HUDEP-2 (cell line): ENCODE measurements at regions not wholly inside any gene's neighbourhood (a gene's known extent, or its start where the extent isn't known, plus 50 kb on each side); places are given as distances from the start of the nearest gene placed in this dataset.

Experiments
- DNase-seq, 76 experiments: peaks; one replicate each; lab custom pipeline; 2025; ENCODE audit not compliant: unreplicated experiment in 76 of 76; lab: John Stamatoyannopoulos, UW

GRCh38 chr6:104621396-104621795, 238.3 kb downstream of the HACE1 start:
- DNase-seq, result no peak

- no peak for DNase-seq
Observed at GRCh38 chr6:104617591-104617990, 242.1 kb downstream of the HACE1 start.

GRCh38 chr6:104614394-104614793, 245.3 kb downstream of the HACE1 start:
- DNase-seq, result no peak

- DNase-seq, result no peak
Observed at GRCh38 chr6:104613416-104614001, 246.2 kb downstream of the HACE1 start.

- DNase-seq, result no peak
Observed at GRCh38 chr6:104612541-104612940, 247.2 kb downstream of the HACE1 start.

GRCh38 chr6:104608101-104608500, 251.6 kb downstream of the HACE1 start:
- no peak for DNase-seq

GRCh38 chr6:104607501-104607900, 252.2 kb downstream of the HACE1 start:
- no peak for DNase-seq

GRCh38 chr6:104606361-104606760, 253.4 kb downstream of the HACE1 start:
- DNase-seq, result no peak

GRCh38 chr6:104604685-104605084, 255.0 kb downstream of the HACE1 start:
- no peak for DNase-seq

GRCh38 chr6:104603108-104603745, 256.5 kb downstream of the HACE1 start:
- no peak for DNase-seq

GRCh38 chr6:104601721-104602120, 258.0 kb downstream of the HACE1 start:
- DNase-seq, result no peak

- no peak for DNase-seq
Observed at GRCh38 chr6:104601131-104601651, 258.5 kb downstream of the HACE1 start.

- DNase-seq, result no peak
Observed at GRCh38 chr6:104600639-104600931, 259.1 kb downstream of the HACE1 start.

- DNase-seq, result no peak
Observed at GRCh38 chr6:104599821-104600638, 259.7 kb downstream of the HACE1 start.

- no peak for DNase-seq
Observed at GRCh38 chr6:104597541-104598050, 262.1 kb downstream of the HACE1 start.

- DNase-seq, result no peak
Observed at GRCh38 chr6:104596091-104596490, 263.6 kb downstream of the HACE1 start.

- no peak for DNase-seq
Observed at GRCh38 chr6:104595311-104595820, 264.4 kb downstream of the HACE1 start.

GRCh38 chr6:104591573-104592334, 268.0 kb downstream of the HACE1 start:
- DNase-seq, result no peak

GRCh38 chr6:104589940-104590339, 269.8 kb downstream of the HACE1 start:
- DNase-seq, result no peak

GRCh38 chr6:104585646-104586045, 274.1 kb downstream of the HACE1 start:
- no peak for DNase-seq

- no peak for DNase-seq
Observed at GRCh38 chr6:104580452-104580851, 279.3 kb downstream of the HACE1 start.
